Gastroesophageal sphincter (tissue), 4 donors: ENCODE measurements at regions not wholly inside any gene's neighbourhood (a gene's known extent, or its start where the extent isn't known, plus 50 kb on each side); places are given as distances from the start of the nearest gene placed in this dataset.
A peak's percentile ranks its signal among the peaks of the same experiment; 100 is the strongest.

Experiments used
- ATAC-seq: fragments of 150-250 bp; one replicate; pipeline ENCODE4 v1.9.1; 2016; ENCODE audit warnings: mild to moderate bottlenecking, moderate library complexity
- H3K27ac ChIP-seq, 4 donors: fragments of 200-600 bp; sonication (generic) in 3 of 4; 1 replicate in 3 of 4; 2 replicates in 1 of 4; pipeline ENCODE4 v1.5.1; 2016 to 2019
- H3K27me3 ChIP-seq: fragments of 200-600 bp; sonication (generic); one replicate; pipeline ENCODE4 v1.5.1; 2019
- H3K36me3 ChIP-seq, 2 donors: fragments of 200-600 bp; sonication (generic); one replicate each; pipeline ENCODE4 v1.5.1; 2019; ENCODE audit warnings: control low read depth in 1 of 2
- H3K4me1 ChIP-seq, 3 donors: fragments of 200-600 bp; sonication (generic); 1 replicate in 2 of 3; 2 replicates in 1 of 3; pipeline ENCODE4 v1.5.1; 2016 to 2019; ENCODE audit warnings: control low read depth in 2 of 3
- H3K4me3 ChIP-seq, 2 donors: fragments of 200-600 bp; sonication (generic); one replicate each; pipeline ENCODE4 v1.5.1; 2019; ENCODE audit warnings: mild to moderate bottlenecking in 1 of 2, moderate library complexity in 1 of 2
- H3K9me3 ChIP-seq, 3 donors: fragments of 200-600 bp; sonication (generic); one replicate each; pipeline ENCODE4 v1.5.1; 2017 to 2019; ENCODE audit warnings: control low read depth in 2 of 3
- CTCF ChIP-seq, 4 experiments: fragments of 200-600 bp in 2 of 4; fragments of 450-650 bp in 2 of 4; sonication (generic) in 1 of 4; IDR thresholded peaks; one replicate each; pipeline ENCODE4 v1.5.1; 2017 to 2019; ENCODE audit warnings: antibody characterized with exemption in 4 of 4, mild to moderate bottlenecking in 2 of 4, moderate library complexity in 2 of 4
- EP300 ChIP-seq: sonication (generic); formaldehyde crosslinking; IDR thresholded peaks from one replicate; pipeline ENCODE4 v1.6.1; 2017; ENCODE audit warnings: antibody characterized with exemption, mild to moderate bottlenecking
- POLR2A ChIP-seq, 2 donors: fragments of 450-650 bp; IDR thresholded peaks; one replicate each; pipeline ENCODE4 v1.6.1; 2017; ENCODE audit warnings: antibody characterized with exemption in 2 of 2, mild to moderate bottlenecking in 2 of 2, moderate library complexity in 1 of 2
- POLR2AphosphoS5 ChIP-seq: sonication (generic); formaldehyde crosslinking; IDR thresholded peaks from one replicate; pipeline ENCODE4 v1.6.1; 2017; ENCODE audit warnings: antibody characterized with exemption
- WGBS, 2 donors: methylation state at CpG; one replicate each; pipeline ENCODE4 v1.1.5; 2018; ENCODE audit warnings: low coverage in 1 of 2; 5-methylcytosine and 5-hydroxymethylcytosine counted together

DNA sequence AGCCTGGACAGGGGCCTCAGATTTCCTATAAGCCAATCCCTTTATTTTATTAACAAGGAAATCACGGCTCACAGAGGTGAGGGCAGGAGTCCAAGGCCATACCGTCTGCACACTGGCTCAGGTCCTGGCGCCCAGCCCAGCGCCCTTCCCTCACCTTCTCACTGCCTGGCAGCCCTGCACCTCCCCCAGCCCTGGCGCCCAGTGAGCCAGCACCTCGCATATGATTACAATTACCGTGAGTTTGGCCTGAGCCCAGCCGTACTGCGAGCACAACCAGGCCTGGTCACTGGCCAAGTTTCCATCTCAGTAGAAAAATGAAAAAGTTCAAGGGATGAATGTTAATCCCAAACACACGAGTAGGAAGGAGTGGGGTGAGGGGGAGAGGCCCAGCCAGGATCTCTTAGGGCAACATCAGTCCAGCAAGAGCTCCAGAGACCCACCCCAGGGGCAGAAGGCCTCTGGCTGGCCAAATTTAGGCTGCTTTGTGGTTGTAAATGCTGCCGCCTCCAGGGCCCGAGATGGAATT is 68.4 kb downstream of the MCFD2 start:
- ATAC-seq: peak; percentile 89
- TF ChIP-seq CTCF (IDR thresholded peaks at IDR 0.05) (peak in 1 of 4 experiments; percentile 7), POLR2AphosphoS5 (peak; percentile 99), POLR2A (IDR thresholded peaks at IDR 0.05) (no peak), EP300 (peak; percentile 69)
- Histone ChIP-seq H3K36me3 (no peaks in the 10 kb centered on the region), H3K9me3 (no peaks in the 10 kb centered on the region), H3K27me3 (no peaks in the 10 kb centered on the region), H3K4me3 (no peak overlapping the region), H3K4me1 (peaks cover 28 to 77% (median 53%) of the 10 kb centered on the region in 3 donors), H3K27ac (peak overlapping the region; percentile 89 to 99 (median 92))
- 11 to 12% methylated on average over 3 of the region's 12 CpGs for WGBS, 2 donors

DNA sequence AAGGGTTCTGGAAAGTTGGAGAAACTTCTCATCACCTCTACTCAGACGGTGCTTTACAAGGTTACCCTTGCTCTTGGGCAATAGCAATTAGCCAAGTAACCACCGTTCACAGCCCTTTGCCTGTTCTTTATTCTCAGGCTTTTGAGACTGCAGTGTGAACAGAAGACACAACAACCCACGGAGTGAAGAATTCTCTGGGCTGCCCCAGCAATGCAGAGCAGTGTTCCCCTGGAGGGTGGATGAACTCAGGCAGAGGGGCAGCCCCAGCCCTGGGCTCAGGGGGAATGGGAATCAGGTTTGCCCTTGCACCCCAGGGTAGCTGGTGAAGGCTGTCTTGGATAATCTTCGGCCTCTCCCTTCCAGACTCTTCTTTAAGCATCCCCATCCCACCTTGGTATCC is 69.1 kb downstream of the MCFD2 start:
- 69 to 72% methylated on average over 2 of the region's 4 CpGs for WGBS, 2 donors
- peak overlapping the region; percentile 84 to 99 (median 92) for H3K27ac ChIP-seq
- H3K4me3 ChIP-seq: no peak overlapping the region
- H3K27me3 ChIP-seq: no peaks in the 10 kb centered on the region
- H3K36me3 ChIP-seq: no peaks in the 10 kb centered on the region
- H3K9me3 ChIP-seq: no peaks in the 10 kb centered on the region
- no peak for TF ChIP-seq EP300
- TF ChIP-seq POLR2AphosphoS5: no peak
- TF ChIP-seq CTCF (IDR thresholded peaks at IDR 0.05): no peak
- TF ChIP-seq POLR2A (IDR thresholded peaks at IDR 0.05): no peak
- ATAC-seq: no peak
- peaks cover 28 to 76% (median 53%) of the 10 kb centered on the region in 3 donors for H3K4me1 ChIP-seq

DNA sequence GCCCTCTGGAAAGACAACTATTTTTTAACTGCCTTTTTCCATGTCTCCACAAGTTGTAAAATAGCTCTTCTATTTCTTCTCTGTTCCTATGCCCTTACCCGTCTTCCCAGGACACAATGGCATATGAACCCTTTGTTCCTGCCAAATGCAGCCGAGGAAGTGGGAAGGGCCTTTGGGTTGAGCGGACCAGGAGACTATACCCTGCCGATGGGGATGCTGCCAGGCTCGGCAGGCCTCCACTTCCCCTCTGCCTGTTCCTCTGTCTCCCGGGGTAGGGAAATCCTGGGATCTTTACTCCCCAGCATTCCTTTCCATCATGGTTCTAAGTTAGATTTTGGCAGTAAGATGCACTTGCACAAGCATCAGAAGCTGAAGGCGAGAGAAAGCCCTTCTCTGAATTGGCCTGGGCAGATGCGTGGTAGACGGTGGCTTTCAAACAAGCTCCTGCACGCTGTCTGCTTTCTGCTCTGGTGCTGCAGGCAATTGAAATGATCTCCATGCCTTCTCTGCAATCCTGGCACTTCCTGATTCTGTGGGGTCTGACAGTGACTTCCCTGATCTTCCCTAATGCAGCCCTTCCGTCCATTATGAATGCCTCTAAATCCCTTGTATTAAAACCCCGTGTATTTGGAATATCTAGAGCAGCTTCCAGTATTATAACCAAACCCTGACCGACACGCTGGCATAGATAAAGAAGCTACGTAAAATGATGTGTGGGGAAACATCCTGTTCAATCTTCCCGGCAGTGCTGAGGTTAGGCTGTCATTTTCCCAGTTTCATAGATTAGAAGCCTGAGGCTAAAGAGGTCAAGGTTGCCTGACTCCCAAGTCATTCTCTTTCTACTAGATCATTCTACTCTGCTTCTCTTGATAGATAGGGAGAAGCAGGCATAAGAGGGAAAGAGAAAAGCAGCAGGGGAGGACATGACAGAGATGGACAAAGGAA is 69.8 kb downstream of the MCFD2 start:
- ATAC-seq: no peak

DNA sequence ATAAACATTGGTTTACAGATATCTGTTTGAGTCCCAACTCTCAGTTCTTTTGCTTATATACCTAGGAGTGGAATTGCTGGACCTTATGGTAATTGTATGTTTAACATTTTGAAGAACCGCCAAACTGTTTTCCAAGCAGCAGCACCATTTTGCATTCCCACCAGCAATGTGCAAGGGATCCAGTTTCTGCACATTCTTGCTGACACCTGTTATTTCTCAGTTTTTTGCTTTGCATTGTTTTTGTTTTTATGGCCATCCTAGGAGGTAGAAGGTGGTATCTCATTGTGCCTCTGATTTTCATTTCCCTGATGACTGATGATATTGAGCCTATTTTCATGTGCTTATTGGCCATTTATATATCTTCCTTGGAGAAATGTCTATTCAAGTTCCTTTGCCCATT is 71.2 kb downstream of the MCFD2 start:
- peak overlapping the region in 1 of 4 donors; percentile 99 for H3K27ac ChIP-seq
- peaks cover 18 to 55% (median 41%) of the 10 kb centered on the region in 3 donors for H3K4me1 ChIP-seq
- TF ChIP-seq CTCF (IDR thresholded peaks at IDR 0.05): no peak
- TF ChIP-seq POLR2A (IDR thresholded peaks at IDR 0.05): no peak
- no peak for TF ChIP-seq POLR2AphosphoS5
- no peak for TF ChIP-seq EP300
- H3K27me3 ChIP-seq: no peaks in the 10 kb centered on the region
- WGBS, 2 donors: 89 to 100% methylated on average over 1 of the region's 1 CpG
- H3K4me3 ChIP-seq: no peak overlapping the region
- H3K36me3 ChIP-seq: no peaks in the 10 kb centered on the region
- H3K9me3 ChIP-seq: no peaks in the 10 kb centered on the region
- ATAC-seq: no peak

More for the DNA sequence above, 69.8 kb downstream of the MCFD2 start:
- Histone ChIP-seq H3K4me1 (peaks cover 28 to 68% (median 53%) of the 10 kb centered on the region in 3 donors), H3K9me3 (no peaks in the 10 kb centered on the region), H3K4me3 (no peak overlapping the region), H3K36me3 (no peaks in the 10 kb centered on the region), H3K27me3 (no peaks in the 10 kb centered on the region), H3K27ac (peak overlapping the region; percentile 84 to 99 (median 92))
- TF ChIP-seq CTCF (IDR thresholded peaks at IDR 0.05) (no peak), POLR2AphosphoS5 (no peak), EP300 (no peak), POLR2A (IDR thresholded peaks at IDR 0.05) (no peak)
- 67 to 83% methylated on average over 9 to 11 of the region's 16 CpGs for WGBS, 2 donors
